A673 (cell line): ENCODE measurements at regions not wholly inside any gene's neighbourhood (a gene's known extent, or its start where the extent isn't known, plus 50 kb on each side); places are given as distances from the start of the nearest gene placed in this dataset.

Experiments used
- EZH2 ChIP-seq: fragments of 200-600 bp; sonication (generic); IDR thresholded peaks from 2 replicates; pipeline ENCODE4 v1.6.1; 2017; ENCODE audit warnings: borderline replicate concordance, low read depth, mild to moderate bottlenecking, mixed read lengths, antibody characterized with exemption, low read length; ENCODE audit not compliant: poor library complexity, severe bottlenecking
- TF ChIP-seq, protein P1 (sequence below): fragments of 300-800, 200-600 bp; sonication (generic); conservative IDR thresholded peaks from 2 replicates; pipeline ENCODE4 v1.5.1; 2017; ENCODE audit warnings: low read depth, mild to moderate bottlenecking, antibody characterized with exemption, low read length, moderate library complexity, mixed read lengths

DNA sequence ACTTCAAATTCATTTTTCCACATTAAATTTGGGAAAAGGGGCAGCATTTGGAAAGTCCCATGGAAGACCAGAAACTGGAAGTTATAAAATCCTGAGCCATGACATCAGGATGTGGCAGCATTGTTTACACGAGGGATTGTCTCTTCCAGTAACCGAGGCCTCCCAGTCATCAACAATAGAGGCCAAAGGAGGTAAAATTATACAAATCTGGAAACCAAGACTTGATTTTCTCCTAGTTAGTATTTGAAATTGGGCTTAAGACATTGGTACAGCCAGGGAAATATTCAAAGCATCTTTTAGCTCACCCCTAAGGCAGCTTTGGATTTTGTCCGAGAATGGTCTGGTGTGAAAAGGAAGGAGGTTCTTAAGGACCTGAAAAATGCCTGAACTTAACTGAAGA, 251.6 kb upstream of the FOXF1 start:
- no peak for TF ChIP-seq EZH2
- TF ChIP-seq, protein P1, sequence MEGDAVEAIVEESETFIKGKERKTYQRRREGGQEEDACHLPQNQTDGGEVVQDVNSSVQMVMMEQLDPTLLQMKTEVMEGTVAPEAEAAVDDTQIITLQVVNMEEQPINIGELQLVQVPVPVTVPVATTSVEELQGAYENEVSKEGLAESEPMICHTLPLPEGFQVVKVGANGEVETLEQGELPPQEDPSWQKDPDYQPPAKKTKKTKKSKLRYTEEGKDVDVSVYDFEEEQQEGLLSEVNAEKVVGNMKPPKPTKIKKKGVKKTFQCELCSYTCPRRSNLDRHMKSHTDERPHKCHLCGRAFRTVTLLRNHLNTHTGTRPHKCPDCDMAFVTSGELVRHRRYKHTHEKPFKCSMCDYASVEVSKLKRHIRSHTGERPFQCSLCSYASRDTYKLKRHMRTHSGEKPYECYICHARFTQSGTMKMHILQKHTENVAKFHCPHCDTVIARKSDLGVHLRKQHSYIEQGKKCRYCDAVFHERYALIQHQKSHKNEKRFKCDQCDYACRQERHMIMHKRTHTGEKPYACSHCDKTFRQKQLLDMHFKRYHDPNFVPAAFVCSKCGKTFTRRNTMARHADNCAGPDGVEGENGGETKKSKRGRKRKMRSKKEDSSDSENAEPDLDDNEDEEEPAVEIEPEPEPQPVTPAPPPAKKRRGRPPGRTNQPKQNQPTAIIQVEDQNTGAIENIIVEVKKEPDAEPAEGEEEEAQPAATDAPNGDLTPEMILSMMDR = no peak
